Muscle of leg (tissue), 3 donors: ENCODE measurements at regions not wholly inside any gene's neighbourhood (a gene's known extent, or its start where the extent isn't known, plus 50 kb on each side); places are given as distances from the start of the nearest gene placed in this dataset.

Experiments
- DNase-seq: peaks from one replicate; pipeline ENCODE4 v3.0.0; 2013
- H3K27ac ChIP-seq: one replicate; pipeline ENCODE4 v1.5.1; 2013; ENCODE audit warnings: mild to moderate bottlenecking, low read length, control low read depth
- H3K27me3 ChIP-seq: one replicate; pipeline ENCODE4 v1.6.1; 2013; ENCODE audit warnings: low read length; ENCODE audit not compliant: control insufficient read depth, insufficient read depth
- H3K36me3 ChIP-seq: one replicate; pipeline ENCODE4 v1.6.1; 2013; ENCODE audit warnings: low read length; ENCODE audit not compliant: control insufficient read depth, insufficient read depth
- H3K4me1 ChIP-seq: one replicate; pipeline ENCODE4 v1.6.1; 2013; ENCODE audit warnings: low read length; ENCODE audit not compliant: control insufficient read depth, insufficient read depth
- H3K4me3 ChIP-seq: one replicate; pipeline ENCODE4 v1.5.1; 2013; ENCODE audit warnings: low read length, control low read depth
- H3K9me3 ChIP-seq: replicated peaks from 2 replicates; pipeline ENCODE4 v1.6.1; 2013; ENCODE audit warnings: low read depth, low read length; ENCODE audit not compliant: control insufficient read depth
- WGBS: methylation state at CpG from one replicate; pipeline ENCODE4 v1.1.5; 2013; ENCODE audit warnings: missing lambda C conversion rate; ENCODE audit not compliant: insufficient coverage; 5-methylcytosine and 5-hydroxymethylcytosine counted together

- WGBS: 92% methylated on average over 19 of the region's 24 CpGs
- Histone ChIP-seq H3K4me1 (no peaks in the 10 kb centered on the region), H3K27me3 (no peaks in the 10 kb centered on the region), H3K4me3 (no peak overlapping the region), H3K27ac (no peak overlapping the region), H3K36me3 (no peaks in the 10 kb centered on the region), H3K9me3 (peaks cover 5% of the 10 kb centered on the region)
- no peak for DNase-seq
Measured at GRCh38 chr20:6212903-6213302, 90.1 kb upstream of the FERMT1 start.

GRCh38 chr20:6209093-6209492, 86.3 kb upstream of the FERMT1 start:
- DNase-seq: no peak
- H3K4me1 ChIP-seq: no peaks in the 10 kb centered on the region
- H3K4me3 ChIP-seq: no peak overlapping the region
- no peaks in the 10 kb centered on the region for H3K27me3 ChIP-seq
- H3K9me3 ChIP-seq: peaks cover 8% of the 10 kb centered on the region
- no peaks in the 10 kb centered on the region for H3K36me3 ChIP-seq
- H3K27ac ChIP-seq: no peak overlapping the region

GRCh38 chr20:6200092-6200491, 77.3 kb upstream of the FERMT1 start:
- H3K4me3 ChIP-seq: no peak overlapping the region
- H3K27ac ChIP-seq: no peak overlapping the region
- no peaks in the 10 kb centered on the region for H3K27me3 ChIP-seq
- WGBS: no CpG with 5 or more reads among the region's 5 CpGs
- H3K36me3 ChIP-seq: no peaks in the 10 kb centered on the region
- no peaks in the 10 kb centered on the region for H3K4me1 ChIP-seq
- no peaks in the 10 kb centered on the region for H3K9me3 ChIP-seq
- DNase-seq: no peak

- Histone ChIP-seq H3K9me3 (no peaks in the 10 kb centered on the region), H3K4me1 (no peaks in the 10 kb centered on the region), H3K27ac (no peak overlapping the region), H3K36me3 (no peaks in the 10 kb centered on the region), H3K27me3 (no peaks in the 10 kb centered on the region), H3K4me3 (no peak overlapping the region)
- no peak for DNase-seq
- 0% methylated on average over 1 of the region's 3 CpGs for WGBS
Measured at GRCh38 chr20:6185268-6185667, 62.4 kb upstream of the FERMT1 start.

- H3K27me3 ChIP-seq: no peaks in the 10 kb centered on the region
- DNase-seq: no peak
- H3K9me3 ChIP-seq: no peaks in the 10 kb centered on the region
- no peaks in the 10 kb centered on the region for H3K4me1 ChIP-seq
- WGBS: 67% methylated on average over 3 of the region's 6 CpGs
- no peak overlapping the region for H3K4me3 ChIP-seq
- H3K36me3 ChIP-seq: no peaks in the 10 kb centered on the region
- H3K27ac ChIP-seq: no peak overlapping the region
Measured at GRCh38 chr20:6184086-6184485, 61.3 kb upstream of the FERMT1 start.

GRCh38 chr20:6180531-6180930, 57.7 kb upstream of the FERMT1 start:
- no peaks in the 10 kb centered on the region for H3K27me3 ChIP-seq
- H3K9me3 ChIP-seq: no peaks in the 10 kb centered on the region
- H3K36me3 ChIP-seq: no peaks in the 10 kb centered on the region
- 83% methylated on average over 2 of the region's 4 CpGs for WGBS
- DNase-seq: no peak
- no peak overlapping the region for H3K27ac ChIP-seq
- no peak overlapping the region for H3K4me3 ChIP-seq
- H3K4me1 ChIP-seq: no peaks in the 10 kb centered on the region

GRCh38 chr20:6178537-6178936, 55.7 kb upstream of the FERMT1 start:
- no peaks in the 10 kb centered on the region for H3K9me3 ChIP-seq
- no peaks in the 10 kb centered on the region for H3K36me3 ChIP-seq
- H3K27ac ChIP-seq: no peak overlapping the region
- H3K4me1 ChIP-seq: no peaks in the 10 kb centered on the region
- no CpG with 5 or more reads among the region's 3 CpGs for WGBS
- no peak overlapping the region for H3K4me3 ChIP-seq
- DNase-seq: peak; percentile 71
- H3K27me3 ChIP-seq: no peaks in the 10 kb centered on the region

- H3K9me3 ChIP-seq: peaks cover 4% of the 10 kb centered on the region
- H3K36me3 ChIP-seq: no peaks in the 10 kb centered on the region
- WGBS: no CpG with 5 or more reads among the region's 2 CpGs
- H3K4me1 ChIP-seq: no peaks in the 10 kb centered on the region
- H3K27ac ChIP-seq: no peak overlapping the region
- H3K4me3 ChIP-seq: no peak overlapping the region
- DNase-seq: no peak
- H3K27me3 ChIP-seq: no peaks in the 10 kb centered on the region
Measured at GRCh38 chr20:6173481-6173880, 50.7 kb upstream of the FERMT1 start.
